ENCODE measurements at regions not wholly inside any gene's neighbourhood (a gene's known extent, or its start where the extent isn't known, plus 50 kb on each side); places are given as distances from the start of the nearest gene placed in this dataset.

DNA sequence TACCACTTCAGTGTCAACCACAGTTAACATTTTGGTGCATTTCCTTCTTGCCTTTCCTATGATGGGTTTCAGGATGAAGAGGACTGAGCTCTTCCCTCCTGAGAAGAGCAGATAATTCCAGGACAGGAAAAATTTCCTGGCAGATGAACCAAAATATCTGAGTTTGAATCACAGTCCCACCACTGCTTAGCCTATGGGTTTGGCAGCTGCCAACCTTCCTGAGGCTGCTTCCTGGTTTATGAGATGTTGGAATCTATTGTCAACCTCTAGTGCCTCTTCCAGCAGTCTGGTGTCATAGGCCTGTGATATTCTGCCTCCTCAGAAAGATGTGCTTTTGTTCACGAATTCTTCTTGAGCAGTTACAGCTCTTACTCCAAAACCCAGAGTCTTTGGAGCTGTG lies 197.4 kb upstream of the FRMD6 start:
- no peaks in the 10 kb centered on the region for H3K9me3 ChIP-seq (ENCODE audit: control insufficient read depth, insufficient read depth, low read depth, low read length)
- no peak for TF ChIP-seq EZH2 (IDR thresholded peaks at IDR 0.05; ENCODE audit: low read length, missing control alignments)
- TF ChIP-seq, protein P1, sequence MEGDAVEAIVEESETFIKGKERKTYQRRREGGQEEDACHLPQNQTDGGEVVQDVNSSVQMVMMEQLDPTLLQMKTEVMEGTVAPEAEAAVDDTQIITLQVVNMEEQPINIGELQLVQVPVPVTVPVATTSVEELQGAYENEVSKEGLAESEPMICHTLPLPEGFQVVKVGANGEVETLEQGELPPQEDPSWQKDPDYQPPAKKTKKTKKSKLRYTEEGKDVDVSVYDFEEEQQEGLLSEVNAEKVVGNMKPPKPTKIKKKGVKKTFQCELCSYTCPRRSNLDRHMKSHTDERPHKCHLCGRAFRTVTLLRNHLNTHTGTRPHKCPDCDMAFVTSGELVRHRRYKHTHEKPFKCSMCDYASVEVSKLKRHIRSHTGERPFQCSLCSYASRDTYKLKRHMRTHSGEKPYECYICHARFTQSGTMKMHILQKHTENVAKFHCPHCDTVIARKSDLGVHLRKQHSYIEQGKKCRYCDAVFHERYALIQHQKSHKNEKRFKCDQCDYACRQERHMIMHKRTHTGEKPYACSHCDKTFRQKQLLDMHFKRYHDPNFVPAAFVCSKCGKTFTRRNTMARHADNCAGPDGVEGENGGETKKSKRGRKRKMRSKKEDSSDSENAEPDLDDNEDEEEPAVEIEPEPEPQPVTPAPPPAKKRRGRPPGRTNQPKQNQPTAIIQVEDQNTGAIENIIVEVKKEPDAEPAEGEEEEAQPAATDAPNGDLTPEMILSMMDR (conservative IDR thresholded peaks at IDR 0.05 in 1 of 2, IDR thresholded peaks at IDR 0.05 in 1 of 2; ENCODE audit: low read depth in 1 of 2, low read length in 2 of 2): no peak
- no peak overlapping the region for H2AFZ ChIP-seq (ENCODE audit: low read length)
- H3K79me2 ChIP-seq (ENCODE audit: control insufficient read depth, insufficient read depth, low read length): no peaks in the 10 kb centered on the region
- no peak overlapping the region for H3K4me2 ChIP-seq (ENCODE audit: extremely low read depth, insufficient read depth, low read length)
- no peak for DNase-seq (ENCODE audit: low read depth in 2 of 2)
- H3K27ac ChIP-seq (ENCODE audit: insufficient read depth, low read length): no peak overlapping the region
- no peaks in the 10 kb centered on the region for H3K27me3 ChIP-seq (ENCODE audit: control insufficient read depth, insufficient read depth, low read length)
- H3K9ac ChIP-seq (ENCODE audit: insufficient read depth, low read length): no peak overlapping the region
- H3K4me3 ChIP-seq (replicated peaks in 1 of 4; ENCODE audit: control extremely low read depth in 1 of 4, insufficient read depth in 1 of 4, low read depth in 3 of 4, low read length in 4 of 4): no peak overlapping the region
- no peaks in the 10 kb centered on the region for H4K20me1 ChIP-seq (ENCODE audit: control insufficient read depth, extremely low read depth, insufficient read depth, low read length)
- peaks cover 8% of the 10 kb centered on the region for H3K4me1 ChIP-seq (ENCODE audit: control insufficient read depth, extremely low read depth, insufficient read depth, low read length)
- no peaks in the 10 kb centered on the region for H3K36me3 ChIP-seq (ENCODE audit: control insufficient read depth, insufficient read depth, low read length)

DNA sequence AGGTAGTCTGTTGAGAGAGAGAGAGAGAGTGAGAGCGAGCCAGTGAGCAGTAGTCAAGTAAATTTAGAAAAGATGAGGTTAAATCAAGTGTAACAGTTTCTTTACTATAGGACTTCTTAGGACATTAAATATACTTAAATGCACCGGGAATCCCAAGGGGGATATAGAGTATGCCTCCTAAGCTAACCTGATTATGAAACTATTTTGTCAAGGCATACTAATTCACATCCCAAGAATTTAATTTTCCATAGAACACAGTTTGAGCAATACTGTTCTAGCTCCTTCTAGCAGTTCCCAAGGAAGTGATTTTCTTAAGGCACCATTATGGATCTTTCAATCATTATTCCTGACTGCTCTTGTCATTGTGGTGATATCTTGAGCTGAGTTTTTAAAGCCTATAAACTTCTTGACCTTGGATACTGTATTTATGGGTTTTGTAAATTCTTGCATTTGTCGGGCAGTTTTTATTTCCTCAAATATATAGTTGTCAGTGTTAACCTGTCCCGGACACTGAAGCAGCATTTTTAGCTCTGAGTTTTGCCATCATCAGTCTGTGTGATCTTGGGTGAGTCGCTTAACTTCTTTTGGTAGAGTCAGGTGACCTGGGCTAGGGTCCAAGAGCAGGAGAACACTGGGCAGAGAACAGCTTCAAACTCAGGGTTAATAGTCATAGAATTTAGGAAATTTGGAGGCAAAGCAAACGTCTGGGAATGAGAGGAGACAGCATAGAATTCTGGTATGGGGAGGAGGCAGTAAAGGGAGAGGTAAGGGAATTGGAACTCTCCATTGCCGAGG lies 196.5 kb upstream of the FRMD6 start:
- Histone ChIP-seq H3K79me2 (ENCODE audit: control insufficient read depth, insufficient read depth, low read length) (no peaks in the 10 kb centered on the region), H3K4me2 (ENCODE audit: extremely low read depth, insufficient read depth, low read length) (no peak overlapping the region), H4K20me1 (ENCODE audit: control insufficient read depth, extremely low read depth, insufficient read depth, low read length) (no peaks in the 10 kb centered on the region), H3K4me3 (replicated peaks in 1 of 4; ENCODE audit: control extremely low read depth in 1 of 4, insufficient read depth in 1 of 4, low read depth in 3 of 4, low read length in 4 of 4) (no peak overlapping the region), H3K27ac (ENCODE audit: insufficient read depth, low read length) (no peak overlapping the region), H3K4me1 (ENCODE audit: control insufficient read depth, extremely low read depth, insufficient read depth, low read length) (peaks cover 9% of the 10 kb centered on the region), H2AFZ (ENCODE audit: low read length) (no peak overlapping the region), H3K9ac (ENCODE audit: insufficient read depth, low read length) (no peak overlapping the region), H3K9me3 (ENCODE audit: control insufficient read depth, insufficient read depth, low read depth, low read length) (no peaks in the 10 kb centered on the region), H3K27me3 (ENCODE audit: control insufficient read depth, insufficient read depth, low read length) (no peaks in the 10 kb centered on the region), H3K36me3 (ENCODE audit: control insufficient read depth, insufficient read depth, low read length) (no peaks in the 10 kb centered on the region)
- TF ChIP-seq, protein P1 (conservative IDR thresholded peaks at IDR 0.05 in 1 of 2, IDR thresholded peaks at IDR 0.05 in 1 of 2; ENCODE audit: low read depth in 1 of 2, low read length in 2 of 2): no peak
- TF ChIP-seq EZH2 (IDR thresholded peaks at IDR 0.05; ENCODE audit: low read length, missing control alignments): no peak
- no peak for DNase-seq (ENCODE audit: low read depth in 2 of 2)

DNA sequence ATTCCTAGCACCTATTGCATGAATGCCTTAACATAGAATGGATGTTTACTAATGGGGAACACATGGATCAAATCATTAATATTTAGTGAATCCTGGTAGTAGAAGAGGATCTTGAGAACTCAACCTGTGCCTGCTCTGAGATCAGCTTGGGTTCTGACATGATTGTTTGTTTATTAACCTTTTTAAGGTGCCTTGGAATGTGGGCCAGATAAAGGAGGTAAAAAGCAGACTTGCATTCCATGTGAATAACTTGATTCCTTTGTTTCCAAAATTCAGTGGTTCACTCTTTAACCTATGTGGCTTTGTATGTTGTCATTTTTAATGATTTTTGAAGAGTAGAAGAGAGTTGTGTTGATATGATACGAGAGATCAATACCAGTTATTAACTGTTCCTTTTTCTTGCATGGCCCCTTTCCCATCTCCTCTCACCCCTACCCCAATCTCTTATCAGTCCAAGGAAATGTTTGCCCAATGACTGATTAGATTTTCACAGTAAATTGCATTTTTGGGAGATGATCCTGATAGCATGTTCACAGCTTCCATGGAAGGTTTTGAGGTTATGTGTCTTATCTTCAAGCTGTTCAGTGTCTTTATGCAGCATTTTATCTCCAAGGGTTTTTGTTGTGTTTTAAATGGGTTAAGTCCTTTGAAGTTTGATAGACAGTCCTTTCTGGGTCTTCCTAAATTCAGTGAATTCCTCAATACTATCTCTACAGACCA lies 193.7 kb upstream of the FRMD6 start:
- no peak overlapping the region for H3K27ac ChIP-seq (ENCODE audit: insufficient read depth, low read length)
- H3K4me3 ChIP-seq (replicated peaks in 1 of 4; ENCODE audit: control extremely low read depth in 1 of 4, insufficient read depth in 1 of 4, low read depth in 3 of 4, low read length in 4 of 4): no peak overlapping the region
- TF ChIP-seq EZH2 (IDR thresholded peaks at IDR 0.05; ENCODE audit: low read length, missing control alignments): no peak
- TF ChIP-seq, protein P1 (conservative IDR thresholded peaks at IDR 0.05 in 1 of 2, IDR thresholded peaks at IDR 0.05 in 1 of 2; ENCODE audit: low read depth in 1 of 2, low read length in 2 of 2): no peak
- H3K9me3 ChIP-seq (ENCODE audit: control insufficient read depth, insufficient read depth, low read depth, low read length): no peaks in the 10 kb centered on the region
- no peak overlapping the region for H2AFZ ChIP-seq (ENCODE audit: low read length)
- H3K79me2 ChIP-seq (ENCODE audit: control insufficient read depth, insufficient read depth, low read length): no peaks in the 10 kb centered on the region
- no peak overlapping the region for H3K9ac ChIP-seq (ENCODE audit: insufficient read depth, low read length)
- no peaks in the 10 kb centered on the region for H3K27me3 ChIP-seq (ENCODE audit: control insufficient read depth, insufficient read depth, low read length)
- no peak overlapping the region for H3K4me2 ChIP-seq (ENCODE audit: extremely low read depth, insufficient read depth, low read length)
- peaks cover 9% of the 10 kb centered on the region for H3K4me1 ChIP-seq (ENCODE audit: control insufficient read depth, extremely low read depth, insufficient read depth, low read length)
- no peaks in the 10 kb centered on the region for H4K20me1 ChIP-seq (ENCODE audit: control insufficient read depth, extremely low read depth, insufficient read depth, low read length)
- H3K36me3 ChIP-seq (ENCODE audit: control insufficient read depth, insufficient read depth, low read length): no peaks in the 10 kb centered on the region
- no peak for DNase-seq (ENCODE audit: low read depth in 2 of 2)

All from fibroblast of lung (primary cell).